HG03342 (cell line): ENCODE measurements at regions not wholly inside any gene's neighbourhood (a gene's known extent, or its start where the extent isn't known, plus 50 kb on each side); places are given as distances from the start of the nearest gene placed in this dataset.

Experiments used
- ATAC-seq: cut with Tn5 transposase; IDR thresholded peaks from one replicate; pipeline ENCODE4 v1.9.1; 2021; ENCODE audit warnings: mild to moderate bottlenecking, moderate library complexity; ENCODE audit not compliant: unreplicated experiment

- ATAC-seq: no peak
Observed at GRCh38 chr6:121810158-121811032, 374.9 kb downstream of the GJA1 start.

- ATAC-seq: no peak
Observed at GRCh38 chr6:121811106-121811505, 375.7 kb downstream of the GJA1 start.

GRCh38 chr6:121816361-121816760 lies 380.9 kb downstream of the GJA1 start:
- no peak for ATAC-seq

GRCh38 chr6:121816906-121817540 lies 381.6 kb downstream of the GJA1 start:
- ATAC-seq: no peak

- ATAC-seq: no peak
Observed at GRCh38 chr6:121823437-121823851, 388.0 kb downstream of the GJA1 start.

- no peak for ATAC-seq
Observed at GRCh38 chr6:121826156-121826810, 390.8 kb downstream of the GJA1 start.

- ATAC-seq: no peak
Observed at GRCh38 chr6:121828146-121828886, 392.9 kb downstream of the GJA1 start.

GRCh38 chr6:121830736-121831135 lies 395.3 kb downstream of the GJA1 start:
- no peak for ATAC-seq

- ATAC-seq: no peak
Observed at GRCh38 chr6:121835662-121836061, 400.2 kb downstream of the GJA1 start.

GRCh38 chr6:121837545-121838229 lies 402.2 kb downstream of the GJA1 start:
- ATAC-seq: no peak

GRCh38 chr6:121838842-121839241 lies 403.4 kb downstream of the GJA1 start:
- no peak for ATAC-seq

- ATAC-seq: no peak
Observed at GRCh38 chr6:121839896-121840295, 404.4 kb downstream of the GJA1 start.

GRCh38 chr6:121844898-121845297 lies 409.5 kb downstream of the GJA1 start:
- ATAC-seq: no peak

GRCh38 chr6:121847806-121848522 lies 412.5 kb downstream of the GJA1 start:
- ATAC-seq: no peak

GRCh38 chr6:121848523-121849255 lies 413.2 kb downstream of the GJA1 start:
- ATAC-seq: no peak

GRCh38 chr6:121849477-121849876 lies 414.0 kb downstream of the GJA1 start:
- peak; percentile 96 for ATAC-seq

- no peak for ATAC-seq
Observed at GRCh38 chr6:121851056-121851455, 415.6 kb downstream of the GJA1 start.

- ATAC-seq: no peak
Observed at GRCh38 chr6:121853686-121854085, 418.2 kb downstream of the GJA1 start.

- no peak for ATAC-seq
Observed at GRCh38 chr6:121855521-121855920, 420.1 kb downstream of the GJA1 start.
